Stimulated activated CD8-positive, alpha-beta memory T cell treated with anti-CD3 and anti-CD28 coated beads, Interleukin-12 subunit alpha, Interleukin-12 subunit beta, amount 100 ng/mL, for 24 hours (primary cell): ENCODE measurements at regions not wholly inside any gene's neighbourhood (a gene's known extent, or its start where the extent isn't known, plus 50 kb on each side); places are given as distances from the start of the nearest gene placed in this dataset.
"Not testable (repeated sequence)": the region's sequence is repeated elsewhere in the genome, so short reads cannot be mapped to it uniquely, and the experiment has no call there.

Experiments
- DNase-seq: peaks from one replicate; pipeline ENCODE4 v3.0.0-alpha.2; 2020; ENCODE audit errors: extremely low read depth

- no peak for DNase-seq
Measured at GRCh38 chr20:1845163-1845523, 50.1 kb upstream of the SIRPA start.

- no peak for DNase-seq
Measured at GRCh38 chr20:1844325-1845162, 50.7 kb upstream of the SIRPA start.

GRCh38 chr20:1842281-1842680 is 52.9 kb upstream of the SIRPA start:
- DNase-seq: no peak

GRCh38 chr20:1841554-1842140 is 53.6 kb upstream of the SIRPA start:
- no peak for DNase-seq

- DNase-seq: no peak
Measured at GRCh38 chr20:1840817-1841553, 54.2 kb upstream of the SIRPA start.

- not testable (repeated sequence) for DNase-seq
Measured at GRCh38 chr20:1839376-1840317, 55.6 kb upstream of the SIRPA start.

- no peak for DNase-seq
Measured at GRCh38 chr20:1838556-1839279, 56.5 kb upstream of the SIRPA start.

GRCh38 chr20:1835186-1836035 is 59.8 kb upstream of the SIRPA start:
- DNase-seq: no peak

GRCh38 chr20:1833728-1834726 is 61.2 kb upstream of the SIRPA start:
- DNase-seq: no peak

GRCh38 chr20:1833216-1833615 is 62.0 kb upstream of the SIRPA start:
- no peak for DNase-seq

- DNase-seq: no peak
Measured at GRCh38 chr20:1832634-1833033, 62.6 kb upstream of the SIRPA start.

GRCh38 chr20:1831606-1832005 is 63.6 kb upstream of the SIRPA start:
- no peak for DNase-seq

- DNase-seq: no peak
Measured at GRCh38 chr20:1831096-1831495, 64.1 kb upstream of the SIRPA start.

- DNase-seq: no peak
Measured at GRCh38 chr20:1830240-1830639, 65.0 kb upstream of the SIRPA start.

GRCh38 chr20:1829531-1829930 is 65.7 kb upstream of the SIRPA start:
- no peak for DNase-seq

GRCh38 chr20:1828786-1829131 is 66.4 kb upstream of the SIRPA start:
- no peak for DNase-seq

- DNase-seq: no peak
Measured at GRCh38 chr20:1827974-1828785, 67.0 kb upstream of the SIRPA start.

- DNase-seq: no peak
Measured at GRCh38 chr20:1827510-1827973, 67.7 kb upstream of the SIRPA start.
